NCI-H2196 (cell line): ENCODE measurements at regions not wholly inside any gene's neighbourhood (a gene's known extent, or its start where the extent isn't known, plus 50 kb on each side); places are given as distances from the start of the nearest gene placed in this dataset.
"Not testable (repeated sequence)": the region's sequence is repeated elsewhere in the genome, so short reads cannot be mapped to it uniquely, and the experiment has no call there.

Source experiments
- DNase-seq: peaks from one replicate; lab custom pipeline; 2025; ENCODE audit not compliant: unreplicated experiment; lab: John Stamatoyannopoulos, UW

- DNase-seq = no peak
These were observed 265.6 kb upstream of the SFSWAP start for GRCh38 chr12:131445184-131445774.

GRCh38 chr12:131445795-131446194 lies 265.1 kb upstream of the SFSWAP start:
- no peak for DNase-seq

- DNase-seq = not testable (repeated sequence)
These were observed 263.3 kb upstream of the SFSWAP start for GRCh38 chr12:131447636-131448035.

DNA sequence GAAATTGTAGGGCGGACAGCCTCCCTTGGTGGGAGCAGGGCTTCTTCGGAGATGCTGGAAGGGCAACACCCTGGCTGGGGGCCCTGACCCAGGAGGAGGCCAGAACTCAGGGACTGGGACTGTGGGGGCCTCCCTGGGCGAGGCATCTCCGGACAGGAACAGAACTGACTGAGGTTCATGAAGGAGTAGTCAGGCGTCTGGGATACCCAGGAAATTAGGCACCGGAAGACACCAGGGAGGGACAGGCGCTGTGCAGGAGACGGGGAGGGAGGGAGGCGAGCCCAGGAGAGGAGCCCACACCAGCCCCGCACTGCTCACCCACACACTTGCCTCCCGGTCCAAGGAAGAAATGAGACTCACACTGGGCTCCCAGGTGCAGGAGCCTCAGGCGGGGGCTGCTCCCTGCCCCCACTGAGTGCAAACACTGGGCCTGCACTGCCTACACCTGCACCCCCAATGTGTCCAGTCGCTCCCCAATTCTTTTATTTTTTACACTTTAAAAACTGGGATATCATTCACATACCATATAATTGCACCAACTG lies 262.6 kb upstream of the SFSWAP start:
- DNase-seq = no peak

GRCh38 chr12:131449027-131449426 lies 261.9 kb upstream of the SFSWAP start:
- DNase-seq = no peak

DNA sequence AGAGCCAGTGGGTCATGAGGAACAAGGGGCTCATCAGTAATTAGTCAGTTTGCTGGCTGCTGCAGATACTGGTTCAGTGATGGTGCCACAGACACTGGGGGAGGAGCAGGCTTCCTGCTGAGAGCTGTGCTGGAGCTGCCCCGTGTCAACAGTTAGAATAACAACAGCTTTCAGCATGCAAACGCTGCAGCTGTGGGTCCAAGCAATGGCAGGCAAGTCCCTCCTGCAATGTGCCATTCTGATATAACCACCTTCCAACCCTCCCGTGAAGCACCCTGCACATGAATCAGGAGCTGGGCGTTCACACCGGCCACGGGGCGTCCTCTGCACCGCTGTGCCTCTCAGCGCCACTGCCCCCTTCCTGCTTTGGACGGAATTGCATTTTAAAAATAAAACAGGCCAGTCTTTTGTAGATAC lies 258.4 kb upstream of the SFSWAP start:
- DNase-seq = peak; percentile 6

DNA sequence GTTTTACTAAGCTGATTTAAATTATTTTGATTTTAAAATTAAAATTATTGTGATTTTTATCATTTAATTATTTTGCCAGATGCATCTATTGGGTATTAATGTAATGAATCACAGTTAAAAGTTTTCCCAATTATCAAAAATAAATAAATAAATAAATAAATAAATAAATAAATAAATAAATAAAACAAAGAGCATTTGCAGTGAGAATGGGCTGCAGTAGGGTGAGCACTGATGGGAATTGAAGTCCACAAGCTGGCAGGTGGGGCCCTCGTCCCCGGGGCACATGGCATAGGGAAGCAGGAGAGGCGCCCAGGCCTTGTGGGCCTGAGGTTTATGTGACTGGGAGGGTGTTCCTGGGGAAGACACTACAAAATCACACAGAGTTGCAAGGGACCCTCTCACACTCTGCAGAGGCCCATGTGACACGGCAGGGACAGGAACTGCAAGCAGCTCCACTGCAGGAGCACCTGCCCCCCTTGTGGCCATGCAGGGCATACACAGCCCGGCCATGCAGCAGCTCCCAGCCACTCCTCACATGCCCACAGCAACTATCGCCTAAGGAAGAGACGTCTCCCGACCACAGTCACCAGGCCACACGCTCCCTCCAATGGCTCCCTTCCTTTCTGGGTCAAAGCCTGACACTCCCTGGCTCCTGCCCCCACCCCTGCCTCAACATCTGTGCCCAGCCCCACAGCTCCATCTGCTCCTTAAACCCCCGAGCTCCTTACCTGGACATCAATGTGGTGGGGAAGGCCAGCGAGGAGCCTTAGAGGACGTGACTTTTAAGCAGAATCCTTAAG lies 256.3 kb upstream of the SFSWAP start:
- DNase-seq = peak; percentile 49

DNA sequence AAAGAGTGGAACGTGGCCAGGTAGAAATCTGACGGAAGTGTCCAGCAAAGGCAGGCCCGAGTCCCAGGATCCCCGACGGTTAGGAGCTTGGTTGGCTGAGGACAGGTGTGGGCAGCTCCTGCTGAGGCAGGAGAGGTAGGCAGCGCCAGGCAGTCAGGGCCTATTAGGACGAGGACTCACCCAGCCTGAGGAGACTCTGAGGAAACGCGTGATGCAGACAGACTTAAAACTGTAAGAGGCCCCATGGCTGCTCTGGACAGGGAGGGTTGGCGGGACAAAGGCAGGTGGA lies 255.7 kb upstream of the SFSWAP start:
- no peak for DNase-seq

- no peak for DNase-seq
These were observed 255.2 kb upstream of the SFSWAP start for GRCh38 chr12:131455581-131456110.

DNA sequence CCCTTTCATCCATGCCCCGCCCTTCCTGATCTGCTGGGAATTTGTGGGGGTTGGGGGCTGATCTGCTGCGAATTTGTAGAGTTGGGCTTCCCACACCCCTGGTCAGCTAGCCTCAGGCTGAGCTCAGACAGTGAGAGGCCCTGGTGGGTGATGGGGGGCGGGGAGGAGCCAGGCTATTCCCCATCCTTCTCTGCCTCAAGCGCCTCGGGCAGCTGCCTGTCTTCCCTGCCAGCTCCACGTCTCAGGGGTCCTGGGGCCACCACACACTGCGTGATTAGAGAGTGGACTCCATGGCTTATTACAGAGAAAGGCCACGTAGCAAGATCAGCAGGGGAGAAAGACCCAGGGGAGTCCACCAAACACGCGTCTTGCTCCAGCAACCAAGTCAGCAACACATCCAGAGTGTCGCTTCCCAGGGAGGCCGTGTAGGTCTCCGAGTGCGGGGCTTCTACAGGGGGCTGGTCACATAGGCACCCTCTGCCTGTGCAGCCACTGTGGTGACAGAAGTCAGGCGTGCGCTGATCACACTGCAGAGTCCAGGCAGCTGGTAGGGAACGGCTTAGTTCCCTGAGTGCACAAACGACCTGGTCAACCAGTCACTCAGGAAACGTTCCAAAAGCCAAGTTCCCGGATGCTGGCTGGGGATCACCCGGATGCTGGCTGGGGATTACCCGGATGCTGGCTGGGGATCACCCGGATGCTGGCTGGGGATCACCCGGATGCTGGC lies 254.4 kb upstream of the SFSWAP start:
- DNase-seq = no peak

DNA sequence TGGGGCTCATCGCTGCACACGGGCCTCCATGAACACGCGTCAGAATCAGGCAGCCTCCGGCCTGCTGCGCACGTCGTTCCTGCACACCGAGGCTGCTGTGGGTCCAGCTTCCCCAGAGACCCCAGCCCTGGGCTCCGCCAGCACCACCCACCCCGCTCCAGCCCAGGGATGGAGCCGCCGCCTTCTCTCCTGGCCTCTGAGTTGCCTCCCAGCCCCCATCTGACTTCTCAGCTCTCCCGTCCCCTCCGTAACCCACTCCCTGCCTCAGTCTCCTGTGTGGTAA lies 253.9 kb upstream of the SFSWAP start:
- no peak for DNase-seq

DNA sequence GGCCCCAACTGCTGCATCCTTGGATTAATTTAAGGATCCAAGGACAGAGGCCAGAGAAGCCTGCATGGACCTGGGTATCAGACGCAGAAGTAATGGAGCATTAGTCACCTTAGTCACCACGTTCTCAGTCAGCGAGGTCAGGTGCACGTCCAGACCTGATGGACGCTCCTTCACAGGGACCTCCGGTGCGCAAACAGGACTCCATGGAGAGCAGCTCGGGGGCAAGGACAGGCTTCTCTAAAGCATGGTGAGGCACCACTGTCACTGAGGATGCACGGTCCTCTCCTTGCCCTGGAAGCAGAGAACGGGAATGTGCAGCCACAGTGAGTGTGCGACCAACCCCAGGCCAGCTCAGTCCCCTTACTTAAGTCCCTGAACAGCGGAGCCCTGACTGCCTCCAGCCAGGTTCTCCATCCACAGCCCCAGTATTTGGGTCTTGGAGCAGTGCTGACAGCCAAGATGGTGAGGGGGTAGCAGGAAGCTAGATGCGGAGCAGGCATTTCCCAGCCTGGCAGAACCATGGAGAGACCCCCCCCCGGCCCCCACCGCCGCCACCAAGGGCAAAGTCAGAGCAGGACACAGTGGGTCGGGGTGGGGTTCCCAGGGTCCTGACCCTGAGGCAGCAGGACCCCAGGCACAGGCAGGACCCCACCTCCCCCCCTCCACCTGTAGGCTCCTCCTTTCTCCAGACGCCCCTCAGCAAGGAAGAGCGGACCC lies 253.4 kb upstream of the SFSWAP start:
- DNase-seq = no peak

- DNase-seq = no peak
These were observed 252.9 kb upstream of the SFSWAP start for GRCh38 chr12:131458048-131458374.

DNA sequence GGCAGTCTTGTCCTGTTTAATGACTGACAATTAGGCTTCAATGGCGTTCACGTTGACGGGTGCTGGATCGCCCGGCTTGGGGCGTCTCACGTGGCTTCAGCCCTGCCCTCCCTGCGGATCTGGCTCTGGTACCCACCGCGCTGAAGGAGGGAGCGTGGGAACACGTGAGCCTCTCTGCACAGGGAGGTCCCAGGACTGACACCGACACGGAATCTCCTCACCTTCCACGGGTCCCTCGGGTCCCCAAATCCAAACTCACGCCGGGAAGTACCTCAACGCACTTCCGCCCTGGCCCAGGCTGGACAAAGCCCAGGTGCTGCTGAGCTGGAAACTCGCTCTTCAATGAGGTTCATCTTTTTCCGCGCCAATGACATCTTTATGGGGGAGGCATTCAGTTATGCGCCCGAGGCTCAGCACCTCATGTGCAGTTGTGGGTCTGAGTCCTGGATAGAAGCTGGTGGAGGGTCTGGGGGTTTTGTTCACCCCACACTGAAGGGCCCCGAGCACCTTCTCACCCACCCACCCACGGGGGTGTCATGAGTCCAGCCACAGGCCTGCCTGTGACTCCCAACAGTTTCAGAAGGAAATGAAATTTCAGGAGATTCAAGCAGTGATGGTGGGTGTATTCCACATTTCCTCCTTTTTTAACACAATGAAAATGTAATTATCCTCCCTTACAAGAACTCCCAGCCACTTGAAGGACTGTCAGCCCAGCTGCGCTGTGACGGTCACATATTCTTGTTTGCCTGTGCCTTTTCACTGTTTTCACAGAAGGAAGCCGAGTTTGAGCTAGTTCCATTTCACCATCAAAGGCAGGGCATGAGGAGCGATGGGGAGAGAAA lies 251.7 kb upstream of the SFSWAP start:
- no peak for DNase-seq

GRCh38 chr12:131459773-131460365 lies 251.0 kb upstream of the SFSWAP start:
- no peak for DNase-seq

DNA sequence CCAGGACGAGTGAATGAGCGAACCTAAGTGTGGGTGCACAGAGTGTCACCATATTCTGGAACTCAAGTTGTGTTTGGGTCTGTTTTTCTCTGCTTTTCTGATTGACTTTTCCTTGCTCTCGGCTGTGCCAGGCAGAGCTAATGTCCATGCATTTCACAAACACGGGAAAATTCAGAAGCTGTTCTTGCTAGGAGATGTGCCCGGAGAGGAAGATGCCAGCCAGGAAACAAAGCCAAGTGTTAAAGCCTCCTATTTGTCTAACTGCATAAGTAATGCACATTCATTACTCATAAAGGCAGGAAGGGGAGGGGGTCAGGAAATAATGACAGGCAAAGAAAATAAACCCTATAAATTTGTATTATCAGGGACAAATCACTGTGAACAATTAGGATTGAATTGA lies 250.4 kb upstream of the SFSWAP start:
- DNase-seq = no peak

DNA sequence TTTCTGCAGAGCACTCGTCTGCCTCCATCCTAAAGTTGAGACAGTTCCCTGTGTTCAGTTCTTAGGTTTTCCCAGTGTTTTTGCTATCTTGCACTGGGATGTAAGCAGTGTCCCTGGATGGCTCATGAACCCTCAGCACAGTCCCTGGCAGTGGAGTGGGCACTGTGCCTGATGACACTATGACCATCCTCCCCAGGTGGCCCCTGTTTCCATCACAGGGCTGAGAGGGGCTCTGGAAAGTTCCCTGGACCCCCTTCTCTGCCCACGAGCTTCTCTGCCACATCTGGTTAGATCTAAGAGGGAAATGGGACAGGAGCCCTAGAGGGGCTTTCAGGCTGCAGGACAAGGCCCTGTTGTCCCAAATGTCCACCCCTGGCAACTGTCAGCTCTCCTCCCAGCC lies 249.8 kb upstream of the SFSWAP start:
- no peak for DNase-seq

DNA sequence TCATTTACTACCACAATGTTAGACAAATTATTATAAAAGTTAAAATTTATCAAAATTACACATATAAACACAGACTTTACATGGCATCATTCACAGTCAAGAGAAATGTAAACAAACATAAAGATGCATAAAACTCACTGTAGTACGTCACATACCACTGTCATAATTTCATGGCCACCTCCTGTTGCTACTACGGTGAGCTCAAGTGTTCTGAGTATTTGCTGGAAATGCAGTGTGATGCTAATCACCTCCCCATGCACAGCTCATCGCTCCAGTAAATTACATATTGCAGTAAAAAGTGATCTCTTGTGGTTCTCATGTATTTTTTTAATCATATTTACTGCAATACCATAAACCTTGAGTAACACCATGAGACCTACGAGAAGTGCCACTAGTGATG lies 247.7 kb upstream of the SFSWAP start:
- no peak for DNase-seq

DNA sequence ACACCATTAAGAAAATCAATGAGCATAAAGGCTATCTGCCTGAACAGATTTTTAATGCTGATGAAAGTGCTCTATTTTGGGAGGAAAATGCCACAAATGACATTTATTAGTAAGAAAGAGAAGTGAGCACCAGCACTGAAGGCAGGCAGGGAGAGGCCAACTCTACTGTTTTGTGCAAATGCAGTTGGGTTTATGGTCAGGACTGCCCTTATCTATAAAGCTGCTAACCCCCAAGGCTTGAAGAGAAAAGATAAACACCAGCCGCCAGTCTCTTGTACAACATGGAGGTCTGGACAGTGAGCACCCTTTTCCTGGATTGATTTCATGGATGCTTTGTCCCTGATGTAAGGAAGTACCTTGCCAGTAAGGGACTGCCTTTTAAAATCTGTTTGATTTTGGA lies 246.8 kb upstream of the SFSWAP start:
- DNase-seq = no peak

GRCh38 chr12:131466306-131466705 lies 244.6 kb upstream of the SFSWAP start:
- no peak for DNase-seq
